ENCODE measurements at regions not wholly inside any gene's neighbourhood (a gene's known extent, or its start where the extent isn't known, plus 50 kb on each side); places are given as distances from the start of the nearest gene placed in this dataset.

DNA sequence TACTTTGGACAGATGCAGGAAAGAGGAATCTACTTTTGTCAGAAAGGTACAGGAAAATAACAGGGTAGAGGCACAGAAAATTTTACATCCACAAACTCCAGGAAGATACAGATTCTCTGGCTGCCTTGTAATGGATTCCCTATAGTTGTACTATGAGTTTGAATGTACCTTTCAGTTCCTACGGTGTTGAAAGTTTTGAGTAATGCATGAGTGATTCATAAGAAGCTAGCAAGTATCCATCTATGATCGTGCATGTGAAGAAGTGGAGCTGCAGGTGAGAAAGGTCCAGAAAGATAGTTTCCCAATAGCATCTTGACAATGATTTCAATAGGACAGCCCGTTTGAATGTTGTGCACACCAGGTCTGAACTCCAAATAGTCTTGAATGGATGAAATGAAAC is 786.5 kb upstream of the ROBO1 start:
- no peak for TF ChIP-seq CTCF (conservative IDR thresholded peaks at IDR 0.05)
- no peak for TF ChIP-seq ZFX (IDR thresholded peaks at IDR 0.05)
